ENCODE measurements at regions not wholly inside any gene's neighbourhood (a gene's known extent, or its start where the extent isn't known, plus 50 kb on each side); places are given as distances from the start of the nearest gene placed in this dataset.

DNA sequence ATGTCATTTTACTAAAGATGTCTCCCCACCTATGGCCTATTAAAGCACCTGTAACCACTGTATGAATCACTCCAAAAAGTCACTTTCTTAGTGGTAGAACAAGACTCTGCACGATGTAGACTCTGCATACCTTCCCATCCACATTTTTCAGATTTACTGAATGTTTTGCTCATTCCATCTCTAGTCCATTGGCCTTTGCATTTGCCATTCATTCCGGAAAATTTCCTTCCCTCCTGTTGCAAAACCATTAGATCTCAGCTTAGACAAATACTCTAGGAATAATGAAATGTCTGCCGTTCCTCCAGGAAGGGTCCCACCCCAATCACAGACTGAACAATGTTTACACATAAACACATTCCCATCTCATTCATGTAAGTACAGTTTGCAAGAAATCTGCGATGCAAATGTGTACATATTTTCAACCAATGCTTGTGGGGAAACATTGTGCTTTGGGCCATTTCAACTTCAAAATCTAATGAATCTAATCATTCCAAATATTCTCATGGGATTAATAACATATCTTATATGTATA, 146.3 kb upstream of the XYLT1 start:
- ChIA-PET POLR2A (ENCODE audit: low non-redundant PET) (no interaction called here), CTCF (no interaction called here)
- DNase-seq (ENCODE audit: low spot score): no peak
- TF ChIP-seq, protein P1, sequence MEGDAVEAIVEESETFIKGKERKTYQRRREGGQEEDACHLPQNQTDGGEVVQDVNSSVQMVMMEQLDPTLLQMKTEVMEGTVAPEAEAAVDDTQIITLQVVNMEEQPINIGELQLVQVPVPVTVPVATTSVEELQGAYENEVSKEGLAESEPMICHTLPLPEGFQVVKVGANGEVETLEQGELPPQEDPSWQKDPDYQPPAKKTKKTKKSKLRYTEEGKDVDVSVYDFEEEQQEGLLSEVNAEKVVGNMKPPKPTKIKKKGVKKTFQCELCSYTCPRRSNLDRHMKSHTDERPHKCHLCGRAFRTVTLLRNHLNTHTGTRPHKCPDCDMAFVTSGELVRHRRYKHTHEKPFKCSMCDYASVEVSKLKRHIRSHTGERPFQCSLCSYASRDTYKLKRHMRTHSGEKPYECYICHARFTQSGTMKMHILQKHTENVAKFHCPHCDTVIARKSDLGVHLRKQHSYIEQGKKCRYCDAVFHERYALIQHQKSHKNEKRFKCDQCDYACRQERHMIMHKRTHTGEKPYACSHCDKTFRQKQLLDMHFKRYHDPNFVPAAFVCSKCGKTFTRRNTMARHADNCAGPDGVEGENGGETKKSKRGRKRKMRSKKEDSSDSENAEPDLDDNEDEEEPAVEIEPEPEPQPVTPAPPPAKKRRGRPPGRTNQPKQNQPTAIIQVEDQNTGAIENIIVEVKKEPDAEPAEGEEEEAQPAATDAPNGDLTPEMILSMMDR (conservative IDR thresholded peaks at IDR 0.05; ENCODE audit: low read depth): no peak
- no peak overlapping the region for H3K27ac ChIP-seq

DNA sequence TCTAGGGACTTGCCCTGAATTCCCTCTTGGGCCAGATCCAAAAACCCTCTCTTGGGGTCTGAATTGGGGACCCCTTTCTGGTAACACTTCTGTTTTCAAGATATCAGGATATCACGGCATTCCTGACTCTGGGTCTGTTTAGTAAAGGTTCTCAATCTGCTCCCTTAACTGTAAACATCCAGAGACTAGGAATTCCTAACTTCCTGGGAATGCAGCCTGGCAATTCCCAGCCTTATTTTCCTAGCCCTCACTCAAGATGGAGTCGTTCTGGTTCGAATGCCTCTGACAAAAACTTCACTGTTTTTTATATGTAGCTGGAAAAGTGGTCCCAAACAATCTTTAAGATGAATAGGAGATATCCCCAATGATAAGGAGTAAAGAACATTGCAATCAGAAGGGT, 141.6 kb upstream of the XYLT1 start:
- no peak for DNase-seq (ENCODE audit: low spot score)
- CTCF ChIA-PET: no interaction called here
- no peak overlapping the region for H3K27ac ChIP-seq
- POLR2A ChIA-PET (ENCODE audit: low non-redundant PET): no interaction called here
- TF ChIP-seq, protein P1 (conservative IDR thresholded peaks at IDR 0.05; ENCODE audit: low read depth): no peak

DNA sequence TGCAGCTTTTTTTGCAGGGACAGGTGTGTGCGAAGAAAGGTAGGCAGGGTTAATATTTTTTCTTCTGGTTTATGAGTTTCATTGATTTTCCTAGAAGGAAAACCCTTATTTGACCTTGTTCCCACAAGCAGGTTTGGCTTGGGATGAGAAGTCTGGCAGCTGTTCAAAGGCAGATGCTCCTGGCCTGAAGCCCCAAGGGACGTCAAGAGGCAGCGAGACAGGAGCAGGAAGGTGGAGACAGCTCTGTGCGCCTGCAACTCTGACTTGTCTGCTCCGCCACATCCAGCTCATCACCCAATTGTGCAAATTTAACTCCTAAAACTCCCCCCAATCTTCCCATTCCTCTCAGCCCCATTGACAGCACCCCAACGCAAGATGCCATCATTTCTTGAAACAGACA, 136.8 kb upstream of the XYLT1 start:
- no peak overlapping the region for H3K27ac ChIP-seq
- POLR2A ChIA-PET (ENCODE audit: low non-redundant PET): no interaction called here
- TF ChIP-seq, protein P1 (conservative IDR thresholded peaks at IDR 0.05; ENCODE audit: low read depth): no peak
- no peak for DNase-seq (ENCODE audit: low spot score)
- CTCF ChIA-PET: no interaction called here

DNA sequence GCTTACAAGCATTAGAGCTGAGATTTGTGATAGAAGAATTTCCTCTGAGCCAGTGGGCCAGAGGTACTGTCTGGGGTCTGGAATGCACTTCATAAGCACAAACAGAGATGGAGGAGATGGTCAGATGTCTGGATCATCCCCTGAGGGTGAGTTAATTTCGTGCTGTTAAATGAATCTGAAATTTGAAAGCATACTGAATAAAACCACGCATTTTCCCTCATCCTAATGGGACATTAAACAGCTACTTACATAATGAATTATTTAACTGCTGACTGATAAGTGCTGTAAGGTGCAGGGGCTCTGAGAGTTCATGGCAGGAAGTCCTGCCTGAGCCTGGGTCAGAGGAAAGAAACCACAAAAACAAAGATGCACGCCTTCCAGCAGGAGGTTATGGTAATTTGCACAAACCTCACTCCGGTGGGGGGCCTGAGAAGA, 136.3 kb upstream of the XYLT1 start:
- POLR2A ChIA-PET (ENCODE audit: low non-redundant PET): no interaction called here
- TF ChIP-seq, protein P1 (conservative IDR thresholded peaks at IDR 0.05; ENCODE audit: low read depth): no peak

DNA sequence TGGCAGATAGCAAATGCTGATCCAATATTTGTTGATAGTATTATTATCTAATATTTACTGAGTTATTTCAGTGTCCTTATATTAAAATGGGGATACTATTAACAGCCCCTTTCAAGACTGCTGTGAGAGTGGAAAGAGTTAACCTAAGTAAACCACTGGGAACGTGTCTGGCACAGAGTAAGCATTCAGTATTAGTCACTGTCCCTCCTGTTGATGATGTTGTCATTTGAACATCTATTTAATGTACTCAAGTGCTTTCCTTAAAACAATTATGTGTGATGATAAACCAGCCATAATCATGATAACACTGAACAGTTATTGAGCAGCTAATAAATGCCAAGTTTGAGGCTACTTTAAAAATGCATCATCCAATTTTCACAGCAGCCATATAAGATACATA, 135.7 kb upstream of the XYLT1 start:
- TF ChIP-seq, protein P1 (conservative IDR thresholded peaks at IDR 0.05; ENCODE audit: low read depth): no peak
- ChIA-PET CTCF (interaction anchor here (0.6 kb wide), 1 partner anchor 61 kb away, joined by 3 read pairs; no protein-coding TSS in a partner anchor), POLR2A (ENCODE audit: low non-redundant PET) (no interaction called here)
- H3K27ac ChIP-seq: no peak overlapping the region
- DNase-seq (ENCODE audit: low spot score): no peak

More for the DNA sequence above, 136.3 kb upstream of the XYLT1 start:
- H3K27ac ChIP-seq: no peak overlapping the region
- CTCF ChIA-PET: interaction anchor here (0.6 kb wide), 1 partner anchor 72 kb away, joined by 3 read pairs; no protein-coding TSS in a partner anchor
- DNase-seq (ENCODE audit: low spot score): no peak

GRCh38 chr16:17605784-17606183, 135.0 kb upstream of the XYLT1 start:
- DNase-seq (ENCODE audit: low spot score): no peak
- POLR2A ChIA-PET (ENCODE audit: low non-redundant PET): no interaction called here
- no peak overlapping the region for H3K27ac ChIP-seq
- TF ChIP-seq, protein P1 (conservative IDR thresholded peaks at IDR 0.05; ENCODE audit: low read depth): no peak
- CTCF ChIA-PET: no interaction called here

All from RWPE1 (cell line).